Gastroesophageal sphincter (tissue), 4 donors: ENCODE measurements at regions not wholly inside any gene's neighbourhood (a gene's known extent, or its start where the extent isn't known, plus 50 kb on each side); places are given as distances from the start of the nearest gene placed in this dataset.

Experiments used
- ATAC-seq: fragments of 150-250 bp; one replicate; pipeline ENCODE4 v1.9.1; 2016; ENCODE audit warnings: mild to moderate bottlenecking, moderate library complexity
- H3K27ac ChIP-seq, 4 donors: fragments of 200-600 bp; sonication (generic) in 3 of 4; 1 replicate in 3 of 4; 2 replicates in 1 of 4; pipeline ENCODE4 v1.5.1; 2016 to 2019
- H3K27me3 ChIP-seq: fragments of 200-600 bp; sonication (generic); one replicate; pipeline ENCODE4 v1.5.1; 2019
- H3K36me3 ChIP-seq, 2 donors: fragments of 200-600 bp; sonication (generic); one replicate each; pipeline ENCODE4 v1.5.1; 2019; ENCODE audit warnings: control low read depth in 1 of 2
- H3K4me1 ChIP-seq, 3 donors: fragments of 200-600 bp; sonication (generic); 1 replicate in 2 of 3; 2 replicates in 1 of 3; pipeline ENCODE4 v1.5.1; 2016 to 2019; ENCODE audit warnings: control low read depth in 2 of 3
- H3K4me3 ChIP-seq, 2 donors: fragments of 200-600 bp; sonication (generic); one replicate each; pipeline ENCODE4 v1.5.1; 2019; ENCODE audit warnings: mild to moderate bottlenecking in 1 of 2, moderate library complexity in 1 of 2
- H3K9me3 ChIP-seq, 3 donors: fragments of 200-600 bp; sonication (generic); one replicate each; pipeline ENCODE4 v1.5.1; 2017 to 2019; ENCODE audit warnings: control low read depth in 2 of 3
- CTCF ChIP-seq, 4 experiments: fragments of 200-600 bp in 2 of 4; fragments of 450-650 bp in 2 of 4; sonication (generic) in 1 of 4; IDR thresholded peaks; one replicate each; pipeline ENCODE4 v1.5.1; 2017 to 2019; ENCODE audit warnings: antibody characterized with exemption in 4 of 4, mild to moderate bottlenecking in 2 of 4, moderate library complexity in 2 of 4
- EP300 ChIP-seq: sonication (generic); formaldehyde crosslinking; IDR thresholded peaks from one replicate; pipeline ENCODE4 v1.6.1; 2017; ENCODE audit warnings: antibody characterized with exemption, mild to moderate bottlenecking
- POLR2A ChIP-seq, 2 donors: fragments of 450-650 bp; IDR thresholded peaks; one replicate each; pipeline ENCODE4 v1.6.1; 2017; ENCODE audit warnings: antibody characterized with exemption in 2 of 2, mild to moderate bottlenecking in 2 of 2, moderate library complexity in 1 of 2
- POLR2AphosphoS5 ChIP-seq: sonication (generic); formaldehyde crosslinking; IDR thresholded peaks from one replicate; pipeline ENCODE4 v1.6.1; 2017; ENCODE audit warnings: antibody characterized with exemption
- WGBS, 2 donors: methylation state at CpG; one replicate each; pipeline ENCODE4 v1.1.5; 2018; ENCODE audit warnings: low coverage in 1 of 2; 5-methylcytosine and 5-hydroxymethylcytosine counted together
- small RNA-seq, 4 donors: library from RNA; depleted of rRNA; stranded (forward); fragments of <200 nt; gene quantifications; one replicate each; pipeline ENCODE3, GENCODE V24; 2016

- TF ChIP-seq POLR2A (IDR thresholded peaks at IDR 0.05) (no peak), EP300 (no peak), CTCF (IDR thresholded peaks at IDR 0.05) (no peak), POLR2AphosphoS5 (no peak)
- Histone ChIP-seq H3K4me1 (no peaks in the 10 kb centered on the region), H3K36me3 (no peaks in the 10 kb centered on the region), H3K4me3 (no peak overlapping the region), H3K27me3 (peaks cover 77% of the 10 kb centered on the region), H3K27ac (no peak overlapping the region), H3K9me3 (peaks cover 0 to 16% (median 0%) of the 10 kb centered on the region in 3 donors)
- no peak for ATAC-seq
- 81 to 85% methylated on average over 5 to 7 of the region's 7 CpGs for WGBS, 2 donors
Observed at GRCh38 chr1:34695580-34695979, 59.3 kb upstream of the GJB5 start.

GRCh38 chr1:34696230-34696629 is 58.6 kb upstream of the GJB5 start:
- Histone ChIP-seq H3K4me3 (no peak overlapping the region), H3K9me3 (peaks cover 0 to 16% (median 0%) of the 10 kb centered on the region in 3 donors), H3K36me3 (no peaks in the 10 kb centered on the region), H3K27ac (no peak overlapping the region), H3K4me1 (no peaks in the 10 kb centered on the region), H3K27me3 (peaks cover 75% of the 10 kb centered on the region)
- TF ChIP-seq CTCF (IDR thresholded peaks at IDR 0.05) (no peak), POLR2A (IDR thresholded peaks at IDR 0.05) (no peak), POLR2AphosphoS5 (no peak), EP300 (no peak)
- WGBS, 2 donors: 53 to 74% methylated on average over 2 of the region's 2 CpGs
- no peak for ATAC-seq

- ATAC-seq: no peak
- Histone ChIP-seq H3K4me3 (no peak overlapping the region), H3K27ac (no peak overlapping the region), H3K27me3 (peaks cover 73% of the 10 kb centered on the region), H3K9me3 (peaks cover 0 to 16% (median 0%) of the 10 kb centered on the region in 3 donors), H3K4me1 (no peaks in the 10 kb centered on the region), H3K36me3 (no peaks in the 10 kb centered on the region)
- WGBS, 2 donors: 43 to 50% methylated on average over 5 of the region's 5 CpGs
- no peak for TF ChIP-seq POLR2A (IDR thresholded peaks at IDR 0.05)
- TF ChIP-seq EP300: no peak
- no peak for TF ChIP-seq CTCF (IDR thresholded peaks at IDR 0.05)
- no peak for TF ChIP-seq POLR2AphosphoS5
Observed at GRCh38 chr1:34696981-34697380, 57.9 kb upstream of the GJB5 start.

GRCh38 chr1:34697818-34698217 is 57.0 kb upstream of the GJB5 start:
- no peaks in the 10 kb centered on the region for H3K4me1 ChIP-seq
- H3K27ac ChIP-seq: no peak overlapping the region
- ATAC-seq: no peak
- H3K4me3 ChIP-seq: no peak overlapping the region
- peaks cover 77% of the 10 kb centered on the region for H3K27me3 ChIP-seq
- H3K36me3 ChIP-seq: no peaks in the 10 kb centered on the region
- no peak for TF ChIP-seq POLR2AphosphoS5
- peaks cover 0 to 16% (median 0%) of the 10 kb centered on the region in 3 donors for H3K9me3 ChIP-seq
- WGBS, 2 donors: 50% methylated on average over 1 of the region's 4 CpGs; no CpG with 5 or more reads in 1 of the 2 donors

GRCh38 chr1:34701326-34702060 is 53.4 kb upstream of the GJB5 start:
- H3K27ac ChIP-seq: no peak overlapping the region
- ATAC-seq: no peak
- no peaks in the 10 kb centered on the region for H3K4me1 ChIP-seq
- H3K36me3 ChIP-seq: no peaks in the 10 kb centered on the region
- no peaks in the 10 kb centered on the region for H3K9me3 ChIP-seq
- WGBS, 2 donors: 4 to 13% methylated on average over 5 of the region's 5 CpGs
- no peak overlapping the region for H3K4me3 ChIP-seq
- peaks cover 85% of the 10 kb centered on the region for H3K27me3 ChIP-seq
- TF ChIP-seq POLR2A (IDR thresholded peaks at IDR 0.05): no peak
- no peak for TF ChIP-seq EP300
- no peak for TF ChIP-seq CTCF (IDR thresholded peaks at IDR 0.05)
- no peak for TF ChIP-seq POLR2AphosphoS5

Small RNA genes in the stretch of these regions (small RNA-seq; reads per million reads assigned to genes)
- 0 reads per million in 4 donors for gene MIR552
